ENCODE measurements at regions not wholly inside any gene's neighbourhood (a gene's known extent, or its start where the extent isn't known, plus 50 kb on each side); places are given as distances from the start of the nearest gene placed in this dataset.
"Not testable (repeated sequence)": the region's sequence is repeated elsewhere in the genome, so short reads cannot be mapped to it uniquely, and the experiment has no call there.

GRCh38 chr10:87303707-87304106 is 53.8 kb upstream of the NUTM2D start:
- not testable (repeated sequence) for H3K79me1 ChIP-seq (ENCODE audit: insufficient read depth, low read depth, low read length, poor library complexity, severe bottlenecking); DNase-seq; H2BK120ac ChIP-seq (ENCODE audit: low read depth, low read length, poor library complexity, severe bottlenecking); H3K9me3 Mint-ChIP-seq; H4K8ac ChIP-seq (replicated peaks; ENCODE audit: insufficient read length, low read depth, low read length); H4K91ac ChIP-seq (ENCODE audit: insufficient read length, low read depth, low read length); H2BK5ac ChIP-seq (ENCODE audit: insufficient read length, low read length); H3K23me2 ChIP-seq (ENCODE audit: insufficient read length, low read depth, low read length, poor library complexity, severe bottlenecking); H3K27me3 ChIP-seq (ENCODE audit: insufficient read depth, low read length); H4K20me1 ChIP-seq (ENCODE audit: control insufficient read depth, insufficient read depth, insufficient read length); H3K4me3 Mint-ChIP-seq; H3K4me1 Mint-ChIP-seq; H3K4me2 ChIP-seq (ENCODE audit: insufficient read depth, insufficient read length, low read length); H3K79me2 ChIP-seq (ENCODE audit: insufficient read depth, low read length); H4K5ac ChIP-seq (ENCODE audit: insufficient read length, low read depth, low read length); H2BK20ac ChIP-seq (ENCODE audit: low read depth, low read length, poor library complexity, severe bottlenecking); H3K9ac ChIP-seq (ENCODE audit: extremely low read depth, insufficient read length, low read length); H3K4me1 ChIP-seq (ENCODE audit: insufficient read depth, low read length); H3K23ac ChIP-seq (ENCODE audit: insufficient read length, low read depth, low read length); H3K27ac ChIP-seq (ENCODE audit: insufficient read length, low read depth, low read length); H2AFZ ChIP-seq (ENCODE audit: low read length); H3K36me3 Mint-ChIP-seq (ENCODE audit: insufficient read depth in 1 of 3, low read depth in 3 of 3); H3K56ac ChIP-seq (ENCODE audit: insufficient read length, low read depth, low read length); H3K27ac Mint-ChIP-seq; H2AK5ac ChIP-seq (ENCODE audit: insufficient read length, low read length); H3T11ph ChIP-seq (ENCODE audit: low read length); H3K27me3 Mint-ChIP-seq (ENCODE audit: low read depth); H2BK15ac ChIP-seq (ENCODE audit: low read depth, low read length); H3K18ac ChIP-seq (ENCODE audit: insufficient read length, low read depth, low read length); H3K4ac ChIP-seq (ENCODE audit: low read depth, low read length); H2BK12ac ChIP-seq (ENCODE audit: insufficient read length, low read depth, low read length); H3K14ac ChIP-seq (ENCODE audit: insufficient read depth, low read length); H3K9me3 ChIP-seq (ENCODE audit: control insufficient read depth, low read depth, low read length)
- no CpG with 5 or more reads among the region's 4 CpGs for WGBS (ENCODE audit: extremely low coverage, insufficient read length, low lambda C conversion rate)

GRCh38 chr10:87306681-87307080 is 50.9 kb upstream of the NUTM2D start:
- H2AK5ac ChIP-seq (ENCODE audit: insufficient read length, low read length); H2BK5ac ChIP-seq (ENCODE audit: insufficient read length, low read length); H2BK15ac ChIP-seq (ENCODE audit: low read depth, low read length); H3K27me3 Mint-ChIP-seq (ENCODE audit: low read depth); H2AFZ ChIP-seq (ENCODE audit: low read length); H3K79me1 ChIP-seq (ENCODE audit: insufficient read depth, low read depth, low read length, poor library complexity, severe bottlenecking); H3K4ac ChIP-seq (ENCODE audit: low read depth, low read length); H2BK120ac ChIP-seq (ENCODE audit: low read depth, low read length, poor library complexity, severe bottlenecking); H4K5ac ChIP-seq (ENCODE audit: insufficient read length, low read depth, low read length); H3K79me2 ChIP-seq (ENCODE audit: insufficient read depth, low read length); H3K56ac ChIP-seq (ENCODE audit: insufficient read length, low read depth, low read length); H3K23me2 ChIP-seq (ENCODE audit: insufficient read length, low read depth, low read length, poor library complexity, severe bottlenecking); H3K9ac ChIP-seq (ENCODE audit: extremely low read depth, insufficient read length, low read length); H3K18ac ChIP-seq (ENCODE audit: insufficient read length, low read depth, low read length); H3K4me1 Mint-ChIP-seq; H4K91ac ChIP-seq (ENCODE audit: insufficient read length, low read depth, low read length); DNase-seq; H3K4me2 ChIP-seq (ENCODE audit: insufficient read depth, insufficient read length, low read length); H3K23ac ChIP-seq (ENCODE audit: insufficient read length, low read depth, low read length); H3K27ac Mint-ChIP-seq; H2BK20ac ChIP-seq (ENCODE audit: low read depth, low read length, poor library complexity, severe bottlenecking); H3K27me3 ChIP-seq (ENCODE audit: insufficient read depth, low read length); H3K14ac ChIP-seq (ENCODE audit: insufficient read depth, low read length); H3K27ac ChIP-seq (ENCODE audit: insufficient read length, low read depth, low read length); H3K4me3 Mint-ChIP-seq; H3K4me1 ChIP-seq (ENCODE audit: insufficient read depth, low read length); H3T11ph ChIP-seq (ENCODE audit: low read length); H4K20me1 ChIP-seq (ENCODE audit: control insufficient read depth, insufficient read depth, insufficient read length); H3K9me3 Mint-ChIP-seq; H2BK12ac ChIP-seq (ENCODE audit: insufficient read length, low read depth, low read length); H3K9me3 ChIP-seq (ENCODE audit: control insufficient read depth, low read depth, low read length); H4K8ac ChIP-seq (replicated peaks; ENCODE audit: insufficient read length, low read depth, low read length); H3K36me3 Mint-ChIP-seq (ENCODE audit: insufficient read depth in 1 of 3, low read depth in 3 of 3): not testable (repeated sequence)
- no CpG with 5 or more reads among the region's 4 CpGs for WGBS (ENCODE audit: extremely low coverage, insufficient read length, low lambda C conversion rate)

All from H9 (cell line).